GM18511 (cell line): ENCODE measurements at regions not wholly inside any gene's neighbourhood (a gene's known extent, or its start where the extent isn't known, plus 50 kb on each side); places are given as distances from the start of the nearest gene placed in this dataset.
"Not testable (repeated sequence)": the region's sequence is repeated elsewhere in the genome, so short reads cannot be mapped to it uniquely, and the experiment has no call there.

Experiments
- ATAC-seq: cut with Tn5 transposase; IDR thresholded peaks from one replicate; pipeline ENCODE4 v1.9.1; 2021; ENCODE audit warnings: mild to moderate bottlenecking, moderate library complexity; ENCODE audit not compliant: unreplicated experiment

DNA sequence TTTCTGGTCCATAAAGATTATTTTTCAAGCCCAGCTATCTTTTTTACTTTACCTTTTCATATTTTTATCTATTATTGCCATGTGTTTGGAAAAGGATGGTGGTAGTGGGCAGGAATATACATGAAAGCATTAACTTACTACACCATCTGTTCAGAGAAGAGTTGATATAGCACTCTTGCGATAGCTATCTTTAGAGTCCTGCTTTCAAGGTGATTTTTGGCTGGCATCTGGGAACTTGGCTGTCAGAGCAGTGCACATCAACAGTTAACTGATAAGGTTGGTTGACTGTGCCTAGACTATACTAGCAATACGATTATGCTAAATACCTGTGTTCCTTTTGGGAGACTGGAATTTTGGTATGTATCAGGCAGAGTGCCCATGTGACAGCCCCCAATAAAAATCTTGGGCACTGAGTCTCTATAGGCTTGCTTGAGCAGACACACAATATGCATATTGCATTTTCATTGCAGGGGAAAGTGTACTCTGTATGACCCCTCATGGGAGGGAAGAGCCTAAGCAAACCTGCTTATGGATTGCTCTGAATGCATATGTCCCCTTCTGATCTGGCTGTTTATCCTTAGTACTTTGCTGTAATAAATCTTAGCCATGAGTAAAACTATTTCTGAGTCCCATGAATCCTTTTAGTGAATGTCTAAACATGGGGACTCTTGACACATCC is 227.6 kb upstream of the C9orf72 start:
- no peak for ATAC-seq

DNA sequence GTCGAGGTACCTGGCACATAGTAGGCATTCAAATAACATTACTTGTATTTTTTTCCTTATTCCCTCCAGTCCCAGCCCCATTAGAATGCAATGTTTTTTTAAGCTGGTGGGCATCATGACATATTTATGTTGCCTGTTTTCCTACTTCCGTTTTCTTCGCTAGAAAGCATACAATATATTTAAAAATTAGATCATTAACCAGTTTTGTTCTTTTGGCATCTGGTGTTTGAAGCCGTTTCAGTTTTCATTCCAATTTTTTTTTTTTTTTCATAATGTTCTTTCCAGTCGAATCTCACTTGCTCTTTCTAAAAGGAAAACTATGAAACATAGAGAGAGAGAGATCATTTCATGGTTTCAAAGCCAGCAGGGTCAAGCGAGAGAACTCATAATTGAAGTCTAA is 228.3 kb upstream of the C9orf72 start:
- ATAC-seq, result peak; percentile 52

DNA sequence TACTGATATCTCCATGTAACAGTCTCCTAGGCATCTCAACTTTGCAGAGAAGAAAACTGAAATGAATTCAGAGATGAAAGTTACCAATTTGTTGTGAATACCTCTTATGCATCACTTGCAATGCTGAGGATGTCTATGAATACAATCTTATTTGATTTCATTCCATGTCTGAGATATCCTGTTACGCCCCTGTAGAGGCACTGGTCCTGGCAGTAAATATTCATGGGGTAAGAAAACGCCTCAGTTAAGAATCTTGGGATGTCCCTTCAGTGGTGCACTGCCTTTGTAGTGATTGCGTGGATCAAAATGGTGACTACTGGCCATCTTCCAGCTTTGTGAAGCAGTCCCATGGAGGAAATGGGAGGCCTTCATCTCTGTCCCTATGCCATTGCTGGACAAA is 229.1 kb upstream of the C9orf72 start:
- ATAC-seq, result no peak

DNA sequence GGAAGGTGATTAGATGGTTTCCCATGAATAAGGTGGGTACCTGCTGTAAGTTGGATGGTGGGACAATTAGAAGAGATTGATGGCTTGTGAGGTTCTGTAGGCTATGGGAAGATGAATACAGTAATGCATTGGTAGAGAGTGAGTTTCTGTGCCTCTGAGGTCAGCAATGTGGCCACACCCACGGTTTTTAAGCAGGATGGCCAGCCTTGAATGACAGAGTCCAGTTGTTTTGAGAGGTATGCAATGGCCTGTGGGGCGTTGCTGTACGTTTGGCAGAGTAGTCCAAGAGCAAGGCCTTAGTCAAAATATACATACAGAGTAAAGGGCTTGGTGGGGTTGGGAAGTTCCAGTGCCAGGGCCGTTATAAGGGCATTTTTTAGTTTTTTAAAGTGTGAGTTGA is 235.6 kb upstream of the C9orf72 start:
- no peak for ATAC-seq

DNA sequence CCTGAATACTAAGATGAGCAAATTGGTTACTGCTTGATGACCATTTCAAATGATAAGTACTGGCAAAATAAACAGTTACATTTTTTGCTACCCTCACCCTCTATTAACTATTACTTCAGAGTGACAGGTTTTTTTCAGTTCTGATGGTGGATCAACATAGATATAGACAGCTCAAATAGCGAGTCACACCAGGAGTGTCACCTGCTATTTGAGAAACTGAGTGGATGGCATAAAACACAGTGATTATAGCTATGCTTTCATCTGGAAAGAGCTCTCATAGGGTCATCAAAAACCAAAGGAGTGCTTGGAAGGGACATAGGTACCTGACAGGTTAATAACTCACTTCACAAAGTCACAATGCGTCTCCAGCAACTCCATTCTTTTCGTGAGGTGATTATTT is 244.5 kb upstream of the C9orf72 start:
- ATAC-seq, result no peak

DNA sequence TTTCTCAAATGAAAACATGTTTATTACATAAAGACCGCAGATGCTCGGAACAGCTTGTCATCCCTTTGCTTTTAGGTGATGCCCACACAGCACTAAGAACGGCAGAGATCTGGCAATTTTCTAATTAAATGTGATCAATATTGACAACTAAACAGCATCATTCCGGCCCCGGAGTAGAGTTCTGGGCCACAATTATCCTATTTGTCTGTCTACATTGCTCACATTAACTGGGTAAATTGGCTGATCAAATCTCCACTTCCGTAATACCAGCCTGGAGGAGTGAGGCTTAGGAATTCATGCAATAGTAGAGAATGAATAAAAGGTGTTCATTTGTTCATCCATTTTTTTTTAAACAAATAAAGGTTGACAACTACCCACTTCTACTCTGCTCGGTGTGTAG is 245.1 kb upstream of the C9orf72 start:
- no peak for ATAC-seq

DNA sequence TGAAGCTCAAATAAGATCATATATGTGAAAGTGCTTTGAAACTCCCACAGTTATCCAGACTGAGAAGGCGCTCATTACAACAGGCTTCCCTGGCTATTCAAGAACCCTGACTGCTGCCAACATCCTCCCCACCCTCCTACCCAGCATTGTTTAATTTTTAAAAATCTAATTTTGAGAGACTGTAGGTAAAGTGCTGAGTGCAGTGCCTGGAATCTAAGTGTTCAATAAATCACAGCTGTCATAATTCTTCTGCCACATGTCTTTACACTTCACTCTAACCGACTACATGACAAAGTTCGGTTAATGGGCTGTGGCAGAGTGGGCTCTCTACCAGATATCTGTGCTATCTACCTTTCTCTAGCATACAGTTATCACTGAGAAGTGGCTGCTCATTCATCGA is 255.6 kb upstream of the C9orf72 start:
- no peak for ATAC-seq

DNA sequence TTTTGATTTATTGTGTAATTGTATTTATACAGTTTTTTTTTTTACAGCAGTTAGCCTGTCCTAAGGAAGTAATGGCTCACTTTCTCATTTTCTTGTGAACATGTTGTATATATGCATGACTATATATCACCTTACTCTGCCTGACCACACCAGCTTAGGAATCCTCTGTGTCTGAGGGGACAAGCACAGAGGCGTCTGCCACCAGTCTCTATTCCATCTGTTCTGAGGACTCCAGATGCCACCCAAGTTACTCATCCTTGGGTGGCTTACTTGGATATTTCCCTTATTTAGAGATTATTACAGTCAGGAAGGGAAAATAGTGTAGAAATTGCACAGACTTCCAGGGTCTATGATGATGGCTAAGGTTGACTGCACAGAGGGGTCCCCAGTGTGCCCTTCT is 256.3 kb upstream of the C9orf72 start:
- no peak for ATAC-seq

DNA sequence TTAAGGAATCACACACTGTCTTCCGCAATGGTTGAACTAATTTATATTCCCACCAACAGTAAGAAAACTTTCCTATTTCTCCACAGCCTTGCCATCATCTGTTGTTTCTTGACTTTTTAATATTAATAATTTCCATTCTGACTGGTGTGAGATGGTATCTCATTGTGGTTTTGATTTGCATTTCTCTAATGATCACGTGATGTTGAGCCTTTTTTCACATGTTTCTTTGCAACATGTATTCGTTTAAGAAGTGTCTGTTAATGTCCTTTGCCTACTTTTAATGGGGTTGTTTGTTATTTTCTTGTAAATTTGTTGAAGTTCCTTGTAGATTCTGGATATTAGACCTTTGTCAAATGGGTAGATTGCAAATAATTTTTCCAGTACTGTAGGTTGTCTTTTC is 258.8 kb upstream of the C9orf72 start:
- not testable (repeated sequence) for ATAC-seq

DNA sequence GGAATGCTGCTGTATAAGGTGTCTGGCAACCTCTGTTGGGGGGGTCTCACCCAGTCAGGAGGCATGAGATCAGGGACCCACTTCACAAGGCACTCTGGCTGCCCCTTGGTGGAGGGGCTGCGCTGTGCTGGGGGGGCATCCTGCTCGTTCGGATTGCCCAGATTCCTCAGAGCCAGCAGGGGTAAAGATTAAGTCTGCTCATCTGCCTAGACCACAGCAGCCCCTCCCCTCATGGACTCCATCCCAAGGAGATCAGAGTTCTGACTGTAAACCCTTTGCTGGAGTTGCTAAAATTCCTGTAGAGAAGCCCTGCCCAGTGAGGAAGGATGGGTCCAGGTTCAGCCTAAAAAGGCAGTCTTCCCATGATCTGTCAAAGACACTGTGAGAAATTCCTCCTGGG is 262.0 kb upstream of the C9orf72 start:
- no peak for ATAC-seq

DNA sequence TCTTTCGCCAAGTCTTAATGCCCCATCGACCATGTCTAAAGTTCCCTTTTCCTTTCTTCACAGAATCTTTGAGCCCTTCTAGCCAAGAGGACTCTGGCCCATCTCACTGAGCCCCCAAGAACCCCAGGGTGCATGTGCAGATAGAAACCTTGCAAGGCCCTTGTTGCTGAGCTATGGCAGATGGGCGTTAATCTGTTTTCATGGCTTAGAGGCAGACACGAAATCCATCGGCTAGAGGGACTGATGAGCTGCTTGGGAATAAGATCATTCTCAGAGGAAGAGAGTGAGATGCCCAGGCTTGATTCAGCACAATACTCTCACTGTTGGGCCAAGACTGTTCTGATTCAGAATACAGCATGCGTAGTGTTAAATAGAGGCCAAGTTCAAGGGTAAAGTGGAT is 262.5 kb upstream of the C9orf72 start:
- ATAC-seq, result no peak

DNA sequence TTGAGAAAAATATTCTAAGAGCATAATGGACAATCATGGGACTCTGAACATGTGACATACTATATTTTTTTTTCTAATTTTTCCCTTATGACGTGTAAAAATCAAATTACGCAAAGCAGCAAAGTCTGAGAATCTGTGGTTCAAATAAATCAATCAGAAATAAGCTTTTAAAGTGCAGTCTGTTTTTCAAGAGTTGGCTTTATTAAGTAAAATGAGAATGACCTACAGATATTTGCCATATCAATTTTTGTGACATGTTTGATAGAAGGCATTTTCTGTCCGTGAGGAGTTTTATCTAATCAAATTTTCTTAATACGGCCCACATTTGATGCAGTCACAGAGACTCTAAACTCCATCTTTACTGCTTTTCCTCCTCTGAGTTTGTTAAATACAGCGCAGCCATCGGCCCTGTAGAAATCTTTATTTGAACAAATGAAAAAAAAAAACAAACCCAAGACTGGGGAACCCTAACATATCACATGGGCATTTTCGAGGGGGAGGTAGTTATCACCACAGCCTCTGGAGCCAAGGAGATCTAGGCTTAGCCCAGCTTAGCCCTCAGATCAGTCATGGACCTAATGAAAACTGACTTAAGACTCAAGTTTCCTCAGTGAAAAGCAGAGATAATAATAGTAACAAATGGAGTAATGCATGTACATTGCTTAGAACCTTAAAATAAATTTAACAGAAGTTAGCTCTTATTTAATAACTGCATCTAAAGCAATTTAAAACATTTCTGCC is 263.6 kb upstream of the C9orf72 start:
- ATAC-seq, result no peak

DNA sequence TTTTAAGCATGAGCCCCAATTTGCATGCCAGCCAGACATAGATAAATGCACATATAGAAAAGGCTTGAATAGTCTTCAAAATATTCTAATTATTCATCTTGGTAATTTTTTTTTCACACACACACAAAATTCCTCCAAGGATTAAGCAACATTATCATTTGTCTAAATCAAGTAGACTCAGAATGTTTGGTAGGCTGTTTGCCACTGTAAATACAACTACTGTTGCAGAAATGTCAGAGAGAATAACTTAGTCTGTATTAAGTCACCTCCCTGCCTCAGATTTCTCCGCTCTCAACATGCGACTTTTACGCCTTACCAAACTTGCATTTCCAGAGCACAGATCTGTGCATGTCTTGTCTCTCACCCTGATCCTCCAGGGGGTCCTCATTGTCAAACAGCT is 265.6 kb upstream of the C9orf72 start:
- no peak for ATAC-seq

DNA sequence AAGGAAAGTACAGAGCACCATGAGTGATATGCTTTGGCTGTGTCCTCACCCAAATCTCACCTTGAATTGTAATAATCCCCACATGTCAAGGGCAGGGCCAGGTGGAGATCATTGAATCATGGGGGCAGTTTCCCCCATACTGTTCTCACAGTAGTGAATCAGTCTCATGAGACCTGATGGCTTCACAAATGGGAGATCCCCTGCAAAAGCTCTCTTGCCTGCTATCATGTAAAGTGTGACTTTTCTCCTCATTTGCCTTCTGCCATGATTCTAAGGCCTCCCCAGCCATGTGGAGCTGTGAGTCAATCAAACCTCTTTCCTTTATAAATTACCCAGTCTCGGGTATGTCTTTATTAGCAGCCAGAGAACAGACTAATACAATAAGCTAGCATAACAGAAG is 266.5 kb upstream of the C9orf72 start:
- not testable (repeated sequence) for ATAC-seq

DNA sequence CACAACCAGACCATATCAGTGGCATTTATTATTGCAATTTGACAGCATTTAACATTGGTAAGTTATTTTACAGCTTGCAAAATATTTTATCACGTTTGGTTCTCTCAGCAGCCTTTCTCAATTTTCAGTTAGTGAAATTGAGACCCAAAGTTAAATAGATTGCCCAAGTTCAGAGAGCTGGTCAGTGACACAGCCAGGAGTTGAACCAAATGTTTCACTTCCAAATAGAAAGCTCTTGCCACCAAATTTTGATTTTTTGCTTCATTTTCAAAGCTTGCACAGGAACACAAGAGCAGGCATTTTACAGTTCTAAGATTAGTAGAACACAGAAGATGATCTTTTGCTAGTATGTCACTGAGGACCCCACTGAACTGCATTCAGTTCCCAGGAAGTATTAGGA is 271.5 kb upstream of the C9orf72 start:
- no peak for ATAC-seq

DNA sequence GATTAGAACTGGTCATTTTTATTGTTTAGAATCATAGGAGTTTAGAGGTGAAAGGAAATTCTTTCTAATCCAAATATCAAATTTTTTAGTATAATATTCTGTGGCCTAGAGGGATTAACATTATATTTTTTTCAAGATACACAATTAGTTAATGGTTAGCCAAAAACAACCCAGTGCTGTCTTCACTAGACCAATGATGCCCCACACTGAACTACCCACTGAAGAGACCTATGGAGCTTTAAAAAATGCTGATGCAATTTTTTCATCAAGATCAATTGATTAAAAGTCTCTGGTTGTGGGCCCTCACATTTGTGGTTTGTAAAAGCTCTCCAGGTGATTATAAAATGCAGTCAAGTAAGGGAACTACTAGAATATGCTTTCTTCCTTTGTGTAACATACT is 274.1 kb upstream of the C9orf72 start:
- no peak for ATAC-seq

DNA sequence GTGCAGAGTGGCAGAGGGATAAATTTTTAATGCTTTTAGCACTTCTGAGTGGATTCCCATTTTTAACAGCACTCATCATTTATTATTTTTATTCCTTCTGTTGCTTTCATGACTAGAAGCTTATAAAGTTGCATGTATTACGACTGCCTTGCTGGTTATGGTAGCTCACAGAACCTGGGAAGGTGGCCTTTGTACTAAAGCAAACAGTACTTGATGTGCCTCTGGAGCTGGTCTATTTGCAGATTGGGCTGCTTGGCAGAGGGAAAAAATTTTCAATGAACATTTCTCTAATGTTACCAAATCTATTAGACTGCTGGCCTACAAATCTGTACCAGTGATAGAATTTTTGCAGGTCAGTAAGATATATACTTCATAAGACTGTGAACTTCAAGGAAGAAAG is 274.5 kb upstream of the C9orf72 start:
- ATAC-seq, result no peak

DNA sequence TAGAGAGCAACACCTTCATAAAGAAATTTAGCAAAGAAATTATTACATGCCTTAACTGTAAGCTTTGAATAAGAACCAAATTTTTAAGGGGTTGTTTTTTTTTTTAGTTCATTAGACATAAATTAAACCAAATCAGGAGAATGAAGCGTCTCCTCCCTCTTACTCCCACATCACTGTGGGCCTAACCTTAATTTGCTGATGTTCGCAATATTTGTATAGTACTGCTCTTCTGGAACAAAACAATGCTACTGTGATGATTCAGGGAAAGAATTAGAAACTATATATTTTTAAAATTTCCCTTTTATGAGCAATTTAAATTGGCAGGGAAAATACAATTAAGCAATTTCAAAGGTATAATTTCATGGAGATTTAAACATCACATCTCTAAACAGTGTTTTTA is 275.0 kb upstream of the C9orf72 start:
- no peak for ATAC-seq

DNA sequence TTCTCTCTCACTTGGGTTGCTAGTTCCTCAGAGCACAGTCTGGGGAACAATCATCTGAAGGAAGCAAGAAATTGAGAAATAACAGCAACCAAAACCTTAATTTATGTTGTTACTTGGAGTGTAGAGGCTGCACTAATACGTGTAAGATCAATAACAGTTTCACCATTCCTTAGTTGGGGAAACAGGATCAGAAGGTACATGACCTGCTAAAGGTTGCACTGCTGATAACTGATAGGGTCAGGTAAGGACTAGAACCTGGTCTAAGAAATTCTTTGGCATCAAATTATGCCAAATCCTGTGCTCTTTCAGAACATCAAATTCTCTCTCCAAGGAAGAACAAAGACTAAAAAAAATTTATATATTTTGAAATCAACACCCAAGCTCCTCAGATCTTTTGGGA is 278.6 kb upstream of the C9orf72 start:
- no peak for ATAC-seq

DNA sequence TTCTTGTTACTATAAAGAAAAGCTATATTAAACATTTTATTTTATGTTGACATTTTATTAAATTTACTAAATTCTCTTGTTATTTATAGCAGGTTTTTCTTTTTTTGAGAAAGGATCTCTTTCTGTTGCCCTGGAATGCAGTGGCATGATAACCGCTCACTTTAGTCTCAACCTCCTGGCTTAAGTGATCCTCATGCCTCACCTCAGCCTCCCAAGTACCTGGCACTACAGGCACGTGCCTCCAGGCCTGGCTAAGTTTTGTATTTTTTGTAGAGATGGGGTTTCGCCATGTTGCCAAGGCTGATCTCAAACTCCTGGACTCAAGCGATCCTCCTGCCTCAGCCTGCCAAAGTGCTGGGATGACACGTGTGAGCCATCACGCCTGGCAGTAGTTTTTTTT is 280.2 kb upstream of the C9orf72 start:
- no peak for ATAC-seq

DNA sequence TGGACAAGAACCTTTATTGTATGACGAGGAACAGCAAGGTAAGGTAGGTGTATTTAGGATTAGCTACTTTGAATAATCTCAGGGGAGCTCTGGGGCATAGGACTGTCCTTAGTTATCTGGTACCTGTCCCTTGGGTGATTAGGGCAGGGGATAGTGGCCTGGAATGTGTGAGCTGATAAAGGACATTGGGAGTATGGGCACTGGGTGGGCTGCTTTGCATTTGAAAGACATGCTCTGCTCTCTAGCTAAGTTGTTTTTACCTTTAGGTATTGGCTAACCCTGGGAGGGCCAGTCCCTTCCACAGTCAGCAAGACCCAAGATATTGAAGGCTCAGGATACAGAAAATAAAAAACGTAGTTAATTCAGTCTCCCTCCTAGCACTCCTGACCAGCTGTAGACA is 282.8 kb upstream of the C9orf72 start:
- no peak for ATAC-seq

DNA sequence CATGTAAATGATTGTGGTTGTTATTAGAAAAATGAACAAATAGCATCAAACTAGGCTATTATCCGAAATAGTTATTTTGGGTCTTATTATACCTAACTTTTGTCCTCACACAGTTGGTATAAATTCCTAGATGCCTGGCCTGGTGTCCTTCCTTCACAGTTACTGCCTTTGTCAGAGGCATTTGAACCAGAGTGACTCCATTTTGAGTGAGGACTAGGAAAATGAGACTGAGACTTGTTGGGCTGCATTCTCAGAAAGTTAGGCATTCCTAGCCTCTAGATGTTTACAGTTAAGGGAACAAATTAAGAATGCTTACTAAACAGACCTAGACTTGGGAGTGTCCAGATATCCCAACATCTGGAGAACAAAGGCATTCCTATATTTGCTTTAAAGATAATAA is 283.5 kb upstream of the C9orf72 start:
- ATAC-seq, result no peak

DNA sequence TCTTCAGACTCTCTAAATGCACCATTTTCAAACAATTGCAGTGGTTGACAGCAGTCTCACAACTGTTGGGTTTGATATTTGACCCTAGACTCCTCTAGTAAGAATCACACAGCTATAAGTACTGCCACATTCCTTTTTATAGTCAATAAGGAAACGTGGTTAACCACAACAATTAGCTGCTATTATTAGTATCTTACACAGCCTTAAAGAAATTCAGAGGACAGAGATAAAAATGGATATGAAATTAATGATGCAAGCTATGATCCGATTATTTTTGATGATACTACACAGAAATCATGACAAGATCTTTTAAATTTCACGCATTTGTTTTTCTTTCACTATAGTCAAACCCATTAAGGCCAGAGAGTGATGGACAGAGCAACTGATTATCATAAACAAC is 288.6 kb upstream of the C9orf72 start:
- ATAC-seq, result no peak
